GM23338 (cell line): ENCODE measurements at regions not wholly inside any gene's neighbourhood (a gene's known extent, or its start where the extent isn't known, plus 50 kb on each side); places are given as distances from the start of the nearest gene placed in this dataset.

ENCODE experiments used
- ATAC-seq: fragments of 200-7000 bp; cut with Tn5 transposase; 3 replicates; pipeline ENCODE4 v1.9.1; 2020
- DNase-seq: peaks from one replicate; pipeline ENCODE4 v3.0.0-alpha.2; 2015; ENCODE audit warnings: low spot score
- H2AFZ ChIP-seq: fragments of 200-600 bp; sonication (generic); 2 replicates; pipeline ENCODE4 v1.8.0; 2016; ENCODE audit warnings: antibody characterized with exemption, mild to moderate bottlenecking, moderate library complexity
- H3F3A ChIP-seq: fragments of 200-600 bp; sonication (generic); replicated peaks from 2 replicates; pipeline ENCODE4 v1.8.0; 2017; ENCODE audit warnings: antibody characterized with exemption, mixed run types, low read depth
- H3K27ac ChIP-seq: fragments of 200-600 bp; sonication (generic); 2 replicates; pipeline ENCODE4 v1.6.1; 2016; ENCODE audit warnings: low read depth
- H3K27me3 ChIP-seq: fragments of 200-600 bp; sonication (generic); 2 replicates; pipeline ENCODE4 v1.8.0; 2016; ENCODE audit warnings: mild to moderate bottlenecking, mixed run types, moderate library complexity; ENCODE audit not compliant: insufficient read depth
- H3K36me3 ChIP-seq: fragments of 200-600 bp; sonication (generic); 2 replicates; pipeline ENCODE4 v1.8.0; 2016; ENCODE audit warnings: mild to moderate bottlenecking; ENCODE audit not compliant: insufficient read depth
- H3K4me1 ChIP-seq: fragments of 200-600 bp; sonication (generic); 2 replicates; pipeline ENCODE4 v1.8.0; 2016; ENCODE audit warnings: mild to moderate bottlenecking, moderate library complexity; ENCODE audit not compliant: insufficient read depth
- H3K4me2 ChIP-seq: fragments of 200-600 bp; sonication (generic); 2 replicates; pipeline ENCODE4 v1.7.1; 2017; ENCODE audit warnings: mixed run types
- H3K4me3 ChIP-seq: fragments of 200-600 bp; sonication (generic); 2 replicates; pipeline ENCODE4 v1.6.1; 2016; ENCODE audit warnings: mixed run types
- H3K79me2 ChIP-seq: fragments of 200-600 bp; sonication (generic); replicated peaks from 2 replicates; pipeline ENCODE4 v1.8.0; 2017; ENCODE audit warnings: mild to moderate bottlenecking; ENCODE audit not compliant: insufficient read depth
- H3K9me2 ChIP-seq: fragments of 200-600 bp; sonication (generic); 2 replicates; pipeline ENCODE4 v1.8.0; 2017; ENCODE audit not compliant: insufficient read depth
- H4K20me1 ChIP-seq: fragments of 200-600 bp; sonication (generic); replicated peaks from 2 replicates; pipeline ENCODE4 v1.8.0; 2017; ENCODE audit warnings: mild to moderate bottlenecking; ENCODE audit not compliant: insufficient read depth
- H3K27ac Mint-ChIP-seq: 2 replicates; pipeline ENCODE4 v1.8.0; 2020; ENCODE audit warnings: inconsistent platforms, mild to moderate bottlenecking, moderate library complexity, mixed read lengths
- H3K27me3 Mint-ChIP-seq: 3 replicates; pipeline ENCODE4 v1.8.0; 2022; ENCODE audit warnings: low read depth, mild to moderate bottlenecking, moderate library complexity, mixed read lengths, inconsistent platforms; ENCODE audit not compliant: insufficient read depth, poor library complexity
- H3K36me3 Mint-ChIP-seq: 3 replicates; pipeline ENCODE4 v1.8.0; 2021; ENCODE audit warnings: low read depth, mild to moderate bottlenecking, inconsistent platforms, moderate library complexity, mixed read lengths
- H3K4me1 Mint-ChIP-seq: 3 replicates; pipeline ENCODE4 v1.8.0; 2020; ENCODE audit warnings: mild to moderate bottlenecking, inconsistent platforms, mixed read lengths
- H3K4me3 Mint-ChIP-seq: 3 replicates; pipeline ENCODE4 v1.8.0; 2021; ENCODE audit warnings: moderate library complexity, mild to moderate bottlenecking, inconsistent platforms, mixed read lengths
- H3K9me3 Mint-ChIP-seq: 3 replicates; pipeline ENCODE4 v1.8.0; 2020; ENCODE audit warnings: moderate library complexity, mild to moderate bottlenecking, inconsistent platforms, mixed read lengths
- CREB1 ChIP-seq: fragments of 250-450 bp; sonication (Bioruptor Pico); IDR thresholded peaks from 2 replicates; pipeline ENCODE4 v1.5.0; 2020; ENCODE audit warnings: low read depth, mild to moderate bottlenecking, moderate library complexity
- CTCF ChIP-seq, 2 experiments: fragments of 200-600 bp in 1 of 2; sonication (generic) in 1 of 2; conservative IDR thresholded peaks; 2 replicates each; pipeline versions ENCODE4 v1.5.1 to v1.6.1; 2016 to 2017; ENCODE audit warnings: antibody characterized with exemption in 2 of 2, low read depth in 2 of 2, mild to moderate bottlenecking in 2 of 2, moderate library complexity in 1 of 2
- ETS1 ChIP-seq: IDR thresholded peaks from 2 replicates; pipeline ENCODE4 v1.6.1; 2016; ENCODE audit warnings: antibody characterized with exemption
- EZH2 ChIP-seq: fragments of 200-600 bp; sonication (generic); IDR thresholded peaks from one replicate; pipeline ENCODE4 v1.8.0; 2017; ENCODE audit warnings: antibody characterized with exemption, mild to moderate bottlenecking, low read depth; ENCODE audit not compliant: unreplicated experiment
- EZH2phosphoT487 ChIP-seq: fragments of 200-600 bp; sonication (generic); IDR thresholded peaks from one replicate; pipeline ENCODE4 v1.8.1; 2018; ENCODE audit warnings: antibody characterized with exemption; ENCODE audit not compliant: unreplicated experiment
- JUNB ChIP-seq: IDR thresholded peaks from one replicate; pipeline ENCODE4 v1.6.1; 2016; ENCODE audit warnings: antibody characterized with exemption; ENCODE audit not compliant: unreplicated experiment
- NANOG ChIP-seq: IDR thresholded peaks from 2 replicates; pipeline ENCODE4 v1.6.1; 2016; ENCODE audit warnings: antibody characterized with exemption, borderline replicate concordance
- POLR2AphosphoS5 ChIP-seq: IDR thresholded peaks from 2 replicates; pipeline ENCODE4 v1.6.1; 2016; ENCODE audit warnings: antibody characterized with exemption, low read depth
- REST ChIP-seq: IDR thresholded peaks from one replicate; pipeline ENCODE4 v1.6.1; 2018; ENCODE audit warnings: antibody characterized with exemption; ENCODE audit not compliant: unreplicated experiment
- STAT1 ChIP-seq: IDR thresholded peaks from one replicate; pipeline ENCODE4 v1.6.1; 2016; ENCODE audit warnings: antibody characterized with exemption; ENCODE audit not compliant: unreplicated experiment
- ZNF114 ChIP-seq: fragments of 250-450 bp; sonication (Bioruptor Pico); IDR thresholded peaks from 2 replicates; pipeline ENCODE4 v1.5.0; 2020; ENCODE audit warnings: mild to moderate bottlenecking, moderate library complexity
- ZNF331 ChIP-seq: fragments of 250-450 bp; sonication (Bioruptor Pico); IDR thresholded peaks from 2 replicates; pipeline ENCODE4 v1.5.0; 2020; ENCODE audit warnings: low read depth, mild to moderate bottlenecking, moderate library complexity
- TF ChIP-seq, protein P1 (sequence below): fragments of 250-450 bp; sonication (Bioruptor Pico); IDR thresholded peaks from 2 replicates; pipeline ENCODE4 v1.5.0; 2020; ENCODE audit warnings: mild to moderate bottlenecking, moderate library complexity

DNA sequence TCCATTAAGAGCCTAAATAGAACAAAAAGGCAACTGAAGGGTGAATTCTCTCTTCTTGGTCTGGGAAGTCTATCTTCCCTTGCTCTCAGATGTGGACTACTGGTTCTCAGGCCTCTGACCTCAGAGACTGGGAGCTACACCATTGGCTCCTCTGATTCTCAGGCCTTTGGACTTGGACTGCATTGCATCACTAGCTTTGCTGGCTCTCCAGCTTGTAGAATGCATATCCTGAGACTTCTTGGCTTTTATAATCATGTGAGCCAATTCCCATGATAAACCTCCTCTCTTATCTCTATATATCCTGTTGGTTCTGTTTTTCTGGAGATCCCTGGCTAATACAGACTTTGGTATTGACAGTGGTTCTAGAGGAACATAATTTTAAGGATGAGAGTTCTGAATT lies 89.8 kb downstream of the PSAT1 start:
- Mint-ChIP-seq H3K27ac (no peak overlapping the region), H3K9me3 (no peaks in the 10 kb centered on the region), H3K4me3 (no peak overlapping the region), H3K27me3 (no peaks in the 10 kb centered on the region), H3K36me3 (peaks cover 3% of the 10 kb centered on the region; the same call in 1 of the 3 replicates), H3K4me1 (peaks cover 13% of the 10 kb centered on the region)
- Histone ChIP-seq H2AFZ (no peak overlapping the region), H3K79me2 (no peaks in the 10 kb centered on the region), H3K4me2 (no peak overlapping the region), H3K27ac (no peak overlapping the region), H3K27me3 (no peaks in the 10 kb centered on the region), H4K20me1 (no peaks in the 10 kb centered on the region; the same call in 1 of the 2 replicates), H3K9me2 (no peaks in the 10 kb centered on the region; the same call in 1 of the 2 replicates), H3F3A (no peaks in the 10 kb centered on the region), H3K4me3 (no peak overlapping the region), H3K36me3 (no peaks in the 10 kb centered on the region), H3K4me1 (peaks cover 13% of the 10 kb centered on the region)
- DNase-seq (no peak), ATAC-seq (no peak)
- TF ChIP-seq STAT1 (no peak), NANOG (no peak), JUNB (no peak), CTCF (conservative IDR thresholded peaks at IDR 0.05; ENCODE audit: low read depth in 2 of 2) (no peak), ZNF331 (CRISPR knock-in tag) (no peak), EZH2phosphoT487 (no peak), CREB1 (CRISPR knock-in tag) (no peak), EZH2 (no peak), REST (no peak), ZNF114 (CRISPR knock-in tag) (no peak), ETS1 (no peak), POLR2AphosphoS5 (no peak)
- TF ChIP-seq, protein P1, sequence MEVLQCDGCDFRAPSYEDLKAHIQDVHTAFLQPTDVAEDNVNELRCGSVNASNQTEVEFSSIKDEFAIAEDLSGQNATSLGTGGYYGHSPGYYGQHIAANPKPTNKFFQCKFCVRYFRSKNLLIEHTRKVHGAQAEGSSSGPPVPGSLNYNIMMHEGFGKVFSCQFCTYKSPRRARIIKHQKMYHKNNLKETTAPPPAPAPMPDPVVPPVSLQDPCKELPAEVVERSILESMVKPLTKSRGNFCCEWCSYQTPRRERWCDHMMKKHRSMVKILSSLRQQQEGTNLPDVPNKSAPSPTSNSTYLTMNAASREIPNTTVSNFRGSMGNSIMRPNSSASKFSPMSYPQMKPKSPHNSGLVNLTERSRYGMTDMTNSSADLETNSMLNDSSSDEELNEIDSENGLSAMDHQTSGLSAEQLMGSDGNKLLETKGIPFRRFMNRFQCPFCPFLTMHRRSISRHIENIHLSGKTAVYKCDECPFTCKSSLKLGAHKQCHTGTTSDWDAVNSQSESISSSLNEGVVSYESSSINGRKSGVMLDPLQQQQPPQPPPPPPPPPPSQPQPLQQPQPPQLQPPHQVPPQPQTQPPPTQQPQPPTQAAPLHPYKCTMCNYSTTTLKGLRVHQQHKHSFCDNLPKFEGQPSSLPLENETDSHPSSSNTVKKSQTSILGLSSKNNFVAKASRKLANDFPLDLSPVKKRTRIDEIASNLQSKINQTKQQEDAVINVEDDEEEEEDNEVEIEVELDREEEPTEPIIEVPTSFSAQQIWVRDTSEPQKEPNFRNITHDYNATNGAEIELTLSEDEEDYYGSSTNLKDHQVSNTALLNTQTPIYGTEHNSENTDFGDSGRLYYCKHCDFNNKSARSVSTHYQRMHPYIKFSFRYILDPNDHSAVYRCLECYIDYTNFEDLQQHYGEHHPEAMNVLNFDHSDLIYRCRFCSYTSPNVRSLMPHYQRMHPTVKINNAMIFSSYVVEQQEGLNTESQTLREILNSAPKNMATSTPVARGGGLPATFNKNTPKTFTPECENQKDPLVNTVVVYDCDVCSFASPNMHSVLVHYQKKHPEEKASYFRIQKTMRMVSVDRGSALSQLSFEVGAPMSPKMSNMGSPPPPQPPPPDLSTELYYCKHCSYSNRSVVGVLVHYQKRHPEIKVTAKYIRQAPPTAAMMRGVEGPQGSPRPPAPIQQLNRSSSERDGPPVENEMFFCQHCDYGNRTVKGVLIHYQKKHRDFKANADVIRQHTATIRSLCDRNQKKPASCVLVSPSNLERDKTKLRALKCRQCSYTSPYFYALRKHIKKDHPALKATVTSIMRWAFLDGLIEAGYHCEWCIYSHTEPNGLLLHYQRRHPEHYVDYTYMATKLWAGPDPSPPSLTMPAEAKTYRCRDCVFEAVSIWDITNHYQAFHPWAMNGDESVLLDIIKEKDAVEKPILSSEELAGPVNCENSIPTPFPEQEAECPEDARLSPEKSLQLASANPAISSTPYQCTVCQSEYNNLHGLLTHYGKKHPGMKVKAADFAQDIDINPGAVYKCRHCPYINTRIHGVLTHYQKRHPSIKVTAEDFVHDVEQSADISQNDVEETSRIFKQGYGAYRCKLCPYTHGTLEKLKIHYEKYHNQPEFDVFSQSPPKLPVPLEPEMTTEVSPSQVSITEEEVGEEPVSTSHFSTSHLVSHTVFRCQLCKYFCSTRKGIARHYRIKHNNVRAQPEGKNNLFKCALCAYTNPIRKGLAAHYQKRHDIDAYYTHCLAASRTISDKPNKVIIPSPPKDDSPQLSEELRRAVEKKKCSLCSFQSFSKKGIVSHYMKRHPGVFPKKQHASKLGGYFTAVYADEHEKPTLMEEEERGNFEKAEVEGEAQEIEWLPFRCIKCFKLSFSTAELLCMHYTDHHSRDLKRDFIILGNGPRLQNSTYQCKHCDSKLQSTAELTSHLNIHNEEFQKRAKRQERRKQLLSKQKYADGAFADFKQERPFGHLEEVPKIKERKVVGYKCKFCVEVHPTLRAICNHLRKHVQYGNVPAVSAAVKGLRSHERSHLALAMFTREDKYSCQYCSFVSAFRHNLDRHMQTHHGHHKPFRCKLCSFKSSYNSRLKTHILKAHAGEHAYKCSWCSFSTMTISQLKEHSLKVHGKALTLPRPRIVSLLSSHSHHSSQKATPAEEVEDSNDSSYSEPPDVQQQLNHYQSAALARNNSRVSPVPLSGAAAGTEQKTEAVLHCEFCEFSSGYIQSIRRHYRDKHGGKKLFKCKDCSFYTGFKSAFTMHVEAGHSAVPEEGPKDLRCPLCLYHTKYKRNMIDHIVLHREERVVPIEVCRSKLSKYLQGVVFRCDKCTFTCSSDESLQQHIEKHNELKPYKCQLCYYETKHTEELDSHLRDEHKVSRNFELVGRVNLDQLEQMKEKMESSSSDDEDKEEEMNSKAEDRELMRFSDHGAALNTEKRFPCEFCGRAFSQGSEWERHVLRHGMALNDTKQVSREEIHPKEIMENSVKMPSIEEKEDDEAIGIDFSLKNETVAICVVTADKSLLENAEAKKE (CRISPR knock-in tag) = no peak
